Muscle layer of duodenum (tissue), 2 donors: ENCODE measurements at regions not wholly inside any gene's neighbourhood (a gene's known extent, or its start where the extent isn't known, plus 50 kb on each side); places are given as distances from the start of the nearest gene placed in this dataset.

ENCODE experiments used
- H3K27ac ChIP-seq: one replicate; pipeline ENCODE4 v1.7.0; 2013; ENCODE audit warnings: mild to moderate bottlenecking, low read length
- H3K27me3 ChIP-seq: one replicate; pipeline ENCODE4 v1.7.0; 2013; ENCODE audit warnings: low read depth, mild to moderate bottlenecking, control low read depth, low read length
- H3K36me3 ChIP-seq, 2 donors: one replicate each; pipeline ENCODE4 v1.7.0; 2013; ENCODE audit warnings: low read length in 2 of 2, control low read depth in 1 of 2, mild to moderate bottlenecking in 1 of 2; ENCODE audit not compliant: insufficient read depth in 2 of 2, control insufficient read depth in 1 of 2
- H3K4me1 ChIP-seq, 2 donors: one replicate each; pipeline ENCODE4 v1.7.0; 2013; ENCODE audit warnings: low read length in 2 of 2, mild to moderate bottlenecking in 2 of 2, control low read depth in 1 of 2, moderate library complexity in 1 of 2; ENCODE audit not compliant: insufficient read depth in 2 of 2, control insufficient read depth in 1 of 2
- H3K4me3 ChIP-seq, 2 donors: one replicate each; pipeline ENCODE4 v1.7.0; 2013; ENCODE audit warnings: low read length in 2 of 2, low read depth in 1 of 2, mild to moderate bottlenecking in 1 of 2
- H3K9me3 ChIP-seq, 2 donors: one replicate each; pipeline ENCODE4 v1.7.0; 2013; ENCODE audit warnings: low read length in 2 of 2, control low read depth in 1 of 2, mild to moderate bottlenecking in 1 of 2; ENCODE audit not compliant: control insufficient read depth in 1 of 2
- donor health status: healthy.

- H3K4me1 ChIP-seq = no peaks in the 10 kb centered on the region
Measured at GRCh38 chr3:118476885-118477618, 557.6 kb downstream of the IGSF11 start.

GRCh38 chr3:118477768-118478167, 556.9 kb downstream of the IGSF11 start:
- Histone ChIP-seq H3K4me1 (no peaks in the 10 kb centered on the region), H3K27ac (no peak overlapping the region), H3K9me3 (no peaks in the 10 kb centered on the region), H3K27me3 (no peaks in the 10 kb centered on the region), H3K36me3 (no peaks in the 10 kb centered on the region), H3K4me3 (no peak overlapping the region)

More at GRCh38 chr3:118476885-118477618, 557.6 kb downstream of the IGSF11 start:
- Histone ChIP-seq H3K27me3 (no peaks in the 10 kb centered on the region), H3K36me3 (no peaks in the 10 kb centered on the region), H3K4me3 (no peak overlapping the region), H3K9me3 (no peaks in the 10 kb centered on the region), H3K27ac (no peak overlapping the region)

- Histone ChIP-seq H3K27me3 (no peaks in the 10 kb centered on the region), H3K4me3 (no peak overlapping the region), H3K27ac (no peak overlapping the region), H3K9me3 (no peaks in the 10 kb centered on the region), H3K4me1 (no peaks in the 10 kb centered on the region), H3K36me3 (no peaks in the 10 kb centered on the region)
Measured at GRCh38 chr3:118478706-118479276, 555.9 kb downstream of the IGSF11 start.

- H3K9me3 ChIP-seq = no peaks in the 10 kb centered on the region
- H3K4me1 ChIP-seq = no peaks in the 10 kb centered on the region
- H3K4me3 ChIP-seq = no peak overlapping the region
- H3K27ac ChIP-seq = no peak overlapping the region
- H3K36me3 ChIP-seq = no peaks in the 10 kb centered on the region
- H3K27me3 ChIP-seq = no peaks in the 10 kb centered on the region
Measured at GRCh38 chr3:118479376-118479775, 555.3 kb downstream of the IGSF11 start.

GRCh38 chr3:118480101-118480860, 554.4 kb downstream of the IGSF11 start:
- Histone ChIP-seq H3K9me3 (no peaks in the 10 kb centered on the region), H3K4me3 (no peak overlapping the region), H3K4me1 (no peaks in the 10 kb centered on the region), H3K36me3 (no peaks in the 10 kb centered on the region), H3K27me3 (no peaks in the 10 kb centered on the region), H3K27ac (no peak overlapping the region)

- Histone ChIP-seq H3K4me3 (no peak overlapping the region), H3K36me3 (no peaks in the 10 kb centered on the region), H3K9me3 (no peaks in the 10 kb centered on the region), H3K27ac (no peak overlapping the region), H3K4me1 (peaks cover 0 to 4% of the 10 kb centered on the region in 2 donors), H3K27me3 (no peaks in the 10 kb centered on the region)
Measured at GRCh38 chr3:118485693-118486092, 549.0 kb downstream of the IGSF11 start.

- no peak overlapping the region for H3K4me3 ChIP-seq
- H3K27me3 ChIP-seq = no peaks in the 10 kb centered on the region
- peaks cover 0 to 4% of the 10 kb centered on the region in 2 donors for H3K4me1 ChIP-seq
- H3K9me3 ChIP-seq = peaks cover 0 to 5% of the 10 kb centered on the region in 2 donors
- H3K36me3 ChIP-seq = no peaks in the 10 kb centered on the region
- H3K27ac ChIP-seq = no peak overlapping the region
Measured at GRCh38 chr3:118487734-118488133, 546.9 kb downstream of the IGSF11 start.

GRCh38 chr3:118488732-118489131, 545.9 kb downstream of the IGSF11 start:
- H3K4me3 ChIP-seq = no peak overlapping the region
- H3K36me3 ChIP-seq = no peaks in the 10 kb centered on the region
- peaks cover 0 to 4% of the 10 kb centered on the region in 2 donors for H3K4me1 ChIP-seq
- peaks cover 0 to 5% of the 10 kb centered on the region in 2 donors for H3K9me3 ChIP-seq
- H3K27me3 ChIP-seq = no peaks in the 10 kb centered on the region
- no peak overlapping the region for H3K27ac ChIP-seq

- H3K27me3 ChIP-seq = no peaks in the 10 kb centered on the region
- peaks cover 0 to 5% of the 10 kb centered on the region in 2 donors for H3K9me3 ChIP-seq
- no peak overlapping the region for H3K27ac ChIP-seq
- H3K4me1 ChIP-seq = no peaks in the 10 kb centered on the region
- no peak overlapping the region for H3K4me3 ChIP-seq
- no peaks in the 10 kb centered on the region for H3K36me3 ChIP-seq
Measured at GRCh38 chr3:118495206-118495605, 539.4 kb downstream of the IGSF11 start.

GRCh38 chr3:118497274-118497673, 537.4 kb downstream of the IGSF11 start:
- Histone ChIP-seq H3K27ac (no peak overlapping the region), H3K27me3 (no peaks in the 10 kb centered on the region), H3K4me1 (peaks cover 0 to 13% of the 10 kb centered on the region in 2 donors), H3K4me3 (no peak overlapping the region), H3K9me3 (no peaks in the 10 kb centered on the region), H3K36me3 (no peaks in the 10 kb centered on the region)

GRCh38 chr3:118501152-118501551, 533.5 kb downstream of the IGSF11 start:
- no peak overlapping the region for H3K4me3 ChIP-seq
- H3K27me3 ChIP-seq = no peaks in the 10 kb centered on the region
- peaks cover 0 to 13% of the 10 kb centered on the region in 2 donors for H3K4me1 ChIP-seq
- H3K9me3 ChIP-seq = no peaks in the 10 kb centered on the region
- H3K36me3 ChIP-seq = no peaks in the 10 kb centered on the region
- no peak overlapping the region for H3K27ac ChIP-seq
